ENCODE measurements at regions not wholly inside any gene's neighbourhood (a gene's known extent, or its start where the extent isn't known, plus 50 kb on each side); places are given as distances from the start of the nearest gene placed in this dataset.

DNA sequence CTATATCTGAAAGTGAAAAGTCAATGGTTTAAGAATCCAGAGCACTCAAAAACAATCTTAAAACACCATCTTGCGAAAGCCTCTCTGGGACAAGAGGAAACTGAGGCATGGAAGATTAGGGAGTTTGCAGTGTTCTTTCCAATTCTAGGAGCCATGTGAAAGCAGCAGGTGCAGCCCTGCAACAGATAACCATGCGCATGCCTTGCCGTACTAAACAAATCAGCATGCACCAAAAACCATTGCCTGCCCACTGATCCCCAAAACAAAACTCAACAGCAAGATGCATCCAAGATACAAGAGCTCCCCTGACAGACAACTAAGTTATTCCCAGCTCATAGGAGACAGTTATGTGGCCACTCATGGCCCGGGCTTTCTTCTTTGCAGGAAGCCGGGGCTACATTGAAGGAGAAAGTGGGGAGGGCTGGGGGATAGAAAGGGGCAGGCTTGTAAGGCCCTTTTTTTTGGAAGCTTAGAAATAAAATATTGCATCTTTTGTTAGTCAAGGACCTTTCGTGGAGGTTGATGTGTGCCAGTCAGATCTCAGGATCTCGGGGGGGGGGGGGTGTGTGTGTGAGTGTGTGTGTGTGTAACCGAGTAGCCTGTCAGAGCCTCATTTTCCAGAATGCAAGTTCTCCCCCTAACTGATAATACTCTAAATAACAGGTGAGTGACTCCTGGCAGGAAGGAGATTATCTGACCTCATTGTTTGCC is 178.4 kb downstream of the MBOAT1 start:
- Histone ChIP-seq H2AFZ (ENCODE audit: low read depth, low read length) (no peak overlapping the region), H3K9me1 (replicated peaks; ENCODE audit: control insufficient read depth, extremely low read depth, insufficient read depth, low read length) (no peaks in the 10 kb centered on the region), H3K4me3 (replicated peaks in 1 of 3; ENCODE audit: insufficient read depth in 1 of 3, low read depth in 1 of 3, low read length in 3 of 3) (no peak overlapping the region), H3K27ac (ENCODE audit: insufficient read depth, low read depth, low read length) (no peak overlapping the region), H3K9me3 (replicated peaks; ENCODE audit: control insufficient read depth, insufficient read depth, low read length) (no peaks in the 10 kb centered on the region), H3K79me2 (ENCODE audit: control insufficient read depth, insufficient read depth, low read length) (no peaks in the 10 kb centered on the region), H3K27me3 (ENCODE audit: control insufficient read depth in 2 of 2, insufficient read depth in 2 of 2, low read length in 2 of 2) (no peaks in the 10 kb centered on the region), H3K4me2 (ENCODE audit: insufficient read depth, low read length) (no peak overlapping the region), H3K4me1 (ENCODE audit: control insufficient read depth, extremely low read depth, insufficient read depth, low read length) (no peaks in the 10 kb centered on the region), H3K36me3 (ENCODE audit: control insufficient read depth in 2 of 2, extremely low read depth in 1 of 2, insufficient read depth in 2 of 2, low read length in 2 of 2) (no peaks in the 10 kb centered on the region), H3K9ac (replicated peaks; ENCODE audit: extremely low read depth, insufficient read depth, low read length) (no peak overlapping the region), H4K20me1 (replicated peaks; ENCODE audit: control insufficient read depth, extremely low read depth, insufficient read depth, low read length) (no peaks in the 10 kb centered on the region)
- intact Hi-C loops (cut with micrococcal nuclease), result no loop called here
- DNase-seq (ENCODE audit: low read depth, low spot score) (no peak), FAIRE-seq (no peak)
- dilution Hi-C loops (cut with MboI; ENCODE audit: extremely low pct_ligation_motif_present, low sequenced_read_pairs), result no loop called here
- TF ChIP-seq POLR2AphosphoS5 (IDR thresholded peaks at IDR 0.05; ENCODE audit: insufficient read depth, low read depth, low read length) (no peak), FOS (IDR thresholded peaks at IDR 0.05; ENCODE audit: borderline replicate concordance, insufficient read depth, low read length) (no peak)
- TF ChIP-seq, protein P1, sequence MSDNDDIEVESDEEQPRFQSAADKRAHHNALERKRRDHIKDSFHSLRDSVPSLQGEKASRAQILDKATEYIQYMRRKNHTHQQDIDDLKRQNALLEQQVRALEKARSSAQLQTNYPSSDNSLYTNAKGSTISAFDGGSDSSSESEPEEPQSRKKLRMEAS (IDR thresholded peaks at IDR 0.05; ENCODE audit: insufficient read depth, insufficient read length), result no peak
- BruUV-seq (replicated peaks), result no TSS peak
- ChIA-PET POLR2A (no interaction called here), CTCF (no interaction called here)

DNA sequence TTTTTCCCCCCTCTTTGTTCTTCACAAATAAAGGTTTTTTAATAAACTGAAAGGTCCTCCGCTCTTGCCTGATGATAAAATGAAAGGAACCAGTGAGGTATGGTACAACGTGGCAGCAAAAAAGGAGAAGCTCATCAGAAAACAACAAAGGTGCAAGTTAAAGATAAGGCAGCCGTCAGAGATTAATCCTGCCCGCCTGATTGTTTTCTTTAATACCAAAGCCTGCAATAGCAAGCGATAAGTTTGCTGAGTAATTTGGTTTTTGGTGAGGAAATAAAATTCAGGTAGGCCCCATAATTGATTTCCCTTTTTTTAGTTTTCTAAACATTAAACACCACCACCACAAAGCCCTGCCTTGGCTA is 177.9 kb downstream of the MBOAT1 start:
- H3K79me2 ChIP-seq (ENCODE audit: control insufficient read depth, insufficient read depth, low read length), result no peaks in the 10 kb centered on the region
- no peak overlapping the region for H2AFZ ChIP-seq (ENCODE audit: low read depth, low read length)
- H3K9ac ChIP-seq (replicated peaks; ENCODE audit: extremely low read depth, insufficient read depth, low read length), result no peak overlapping the region
- no peak for FAIRE-seq
- no peak for DNase-seq (ENCODE audit: low read depth, low spot score)
- no peaks in the 10 kb centered on the region for H3K9me3 ChIP-seq (replicated peaks; ENCODE audit: control insufficient read depth, insufficient read depth, low read length)
- H3K4me1 ChIP-seq (ENCODE audit: control insufficient read depth, extremely low read depth, insufficient read depth, low read length), result no peaks in the 10 kb centered on the region
- H3K9me1 ChIP-seq (replicated peaks; ENCODE audit: control insufficient read depth, extremely low read depth, insufficient read depth, low read length), result no peaks in the 10 kb centered on the region
- TF ChIP-seq, protein P2, sequence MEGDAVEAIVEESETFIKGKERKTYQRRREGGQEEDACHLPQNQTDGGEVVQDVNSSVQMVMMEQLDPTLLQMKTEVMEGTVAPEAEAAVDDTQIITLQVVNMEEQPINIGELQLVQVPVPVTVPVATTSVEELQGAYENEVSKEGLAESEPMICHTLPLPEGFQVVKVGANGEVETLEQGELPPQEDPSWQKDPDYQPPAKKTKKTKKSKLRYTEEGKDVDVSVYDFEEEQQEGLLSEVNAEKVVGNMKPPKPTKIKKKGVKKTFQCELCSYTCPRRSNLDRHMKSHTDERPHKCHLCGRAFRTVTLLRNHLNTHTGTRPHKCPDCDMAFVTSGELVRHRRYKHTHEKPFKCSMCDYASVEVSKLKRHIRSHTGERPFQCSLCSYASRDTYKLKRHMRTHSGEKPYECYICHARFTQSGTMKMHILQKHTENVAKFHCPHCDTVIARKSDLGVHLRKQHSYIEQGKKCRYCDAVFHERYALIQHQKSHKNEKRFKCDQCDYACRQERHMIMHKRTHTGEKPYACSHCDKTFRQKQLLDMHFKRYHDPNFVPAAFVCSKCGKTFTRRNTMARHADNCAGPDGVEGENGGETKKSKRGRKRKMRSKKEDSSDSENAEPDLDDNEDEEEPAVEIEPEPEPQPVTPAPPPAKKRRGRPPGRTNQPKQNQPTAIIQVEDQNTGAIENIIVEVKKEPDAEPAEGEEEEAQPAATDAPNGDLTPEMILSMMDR (IDR thresholded peaks at IDR 0.05; ENCODE audit: extremely low read depth in 1 of 2, insufficient read depth in 1 of 2, low read depth in 1 of 2, low read length in 2 of 2), result no peak
- TF ChIP-seq POLR2AphosphoS5 (IDR thresholded peaks at IDR 0.05; ENCODE audit: insufficient read depth, low read depth, low read length) (no peak), JUN (IDR thresholded peaks at IDR 0.05; ENCODE audit: borderline replicate concordance, insufficient read depth, insufficient read length, low read depth) (no peak), GATA2 (IDR thresholded peaks at IDR 0.05; ENCODE audit: insufficient read depth, insufficient read length, low read depth, low read length) (no peak), FOS (IDR thresholded peaks at IDR 0.05; ENCODE audit: borderline replicate concordance, insufficient read depth, low read length) (no peak), EZH2 (IDR thresholded peaks at IDR 0.05; ENCODE audit: borderline replicate concordance, low read depth, low read length, severe bottlenecking) (no peak), MYC (IDR thresholded peaks at IDR 0.05; ENCODE audit: low read depth, low read length) (no peak), POLR2A (IDR thresholded peaks at IDR 0.05; ENCODE audit: low read depth, low read length) (no peak)
- TF ChIP-seq, protein P1 (IDR thresholded peaks at IDR 0.05; ENCODE audit: insufficient read depth, insufficient read length), result no peak
- no TSS peak for BruUV-seq (replicated peaks)
- POLR2A ChIA-PET, result no interaction called here
- dilution Hi-C loops (cut with MboI; ENCODE audit: extremely low pct_ligation_motif_present, low sequenced_read_pairs) (no loop called here), intact Hi-C loops (cut with micrococcal nuclease) (no loop called here)
- no peaks in the 10 kb centered on the region for H4K20me1 ChIP-seq (replicated peaks; ENCODE audit: control insufficient read depth, extremely low read depth, insufficient read depth, low read length)
- no peak overlapping the region for H3K27ac ChIP-seq (ENCODE audit: insufficient read depth, low read depth, low read length)
- no peaks in the 10 kb centered on the region for H3K27me3 ChIP-seq (ENCODE audit: control insufficient read depth in 2 of 2, insufficient read depth in 2 of 2, low read length in 2 of 2)
- no peak overlapping the region for H3K4me2 ChIP-seq (ENCODE audit: insufficient read depth, low read length)
- no peak overlapping the region for H3K4me3 ChIP-seq (replicated peaks in 1 of 3; ENCODE audit: insufficient read depth in 1 of 3, low read depth in 1 of 3, low read length in 3 of 3)
- CTCF ChIA-PET, result no interaction called here
- no peaks in the 10 kb centered on the region for H3K36me3 ChIP-seq (ENCODE audit: control insufficient read depth in 2 of 2, extremely low read depth in 1 of 2, insufficient read depth in 2 of 2, low read length in 2 of 2)
